GM19372 (cell line): ENCODE measurements at regions not wholly inside any gene's neighbourhood (a gene's known extent, or its start where the extent isn't known, plus 50 kb on each side); places are given as distances from the start of the nearest gene placed in this dataset.
"Not testable (repeated sequence)": the region's sequence is repeated elsewhere in the genome, so short reads cannot be mapped to it uniquely, and the experiment has no call there.

Experiments used
- ATAC-seq: cut with Tn5 transposase; IDR thresholded peaks from one replicate; pipeline ENCODE4 v1.9.1; 2021; ENCODE audit warnings: mild to moderate bottlenecking, low read depth, moderate library complexity; ENCODE audit not compliant: unreplicated experiment

DNA sequence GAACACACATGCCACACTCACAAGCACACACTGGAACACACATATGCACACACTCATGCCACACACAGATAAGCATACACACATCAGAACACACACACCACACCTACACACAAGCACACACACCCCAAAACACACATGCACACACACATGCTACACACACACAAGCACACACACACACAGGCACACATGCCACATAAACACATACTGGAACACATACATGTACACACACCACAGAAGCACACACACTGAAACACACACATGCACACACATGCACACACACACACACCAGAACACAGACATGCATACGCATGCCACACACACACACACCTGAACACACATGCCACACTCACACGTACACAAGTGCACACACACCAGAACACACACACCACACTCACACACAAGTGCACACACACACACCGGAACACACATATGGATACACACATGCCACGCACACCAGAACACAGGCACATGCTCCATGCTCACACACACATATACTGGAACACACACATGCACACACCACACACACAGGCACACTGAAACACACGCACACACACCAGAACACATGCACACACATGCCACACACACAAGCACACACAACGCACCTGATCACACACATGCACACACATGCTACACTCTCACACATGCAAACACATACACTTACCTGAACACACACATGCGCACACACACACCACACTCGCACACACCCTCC is 78.0 kb upstream of the IRX4 start:
- ATAC-seq = no peak

DNA sequence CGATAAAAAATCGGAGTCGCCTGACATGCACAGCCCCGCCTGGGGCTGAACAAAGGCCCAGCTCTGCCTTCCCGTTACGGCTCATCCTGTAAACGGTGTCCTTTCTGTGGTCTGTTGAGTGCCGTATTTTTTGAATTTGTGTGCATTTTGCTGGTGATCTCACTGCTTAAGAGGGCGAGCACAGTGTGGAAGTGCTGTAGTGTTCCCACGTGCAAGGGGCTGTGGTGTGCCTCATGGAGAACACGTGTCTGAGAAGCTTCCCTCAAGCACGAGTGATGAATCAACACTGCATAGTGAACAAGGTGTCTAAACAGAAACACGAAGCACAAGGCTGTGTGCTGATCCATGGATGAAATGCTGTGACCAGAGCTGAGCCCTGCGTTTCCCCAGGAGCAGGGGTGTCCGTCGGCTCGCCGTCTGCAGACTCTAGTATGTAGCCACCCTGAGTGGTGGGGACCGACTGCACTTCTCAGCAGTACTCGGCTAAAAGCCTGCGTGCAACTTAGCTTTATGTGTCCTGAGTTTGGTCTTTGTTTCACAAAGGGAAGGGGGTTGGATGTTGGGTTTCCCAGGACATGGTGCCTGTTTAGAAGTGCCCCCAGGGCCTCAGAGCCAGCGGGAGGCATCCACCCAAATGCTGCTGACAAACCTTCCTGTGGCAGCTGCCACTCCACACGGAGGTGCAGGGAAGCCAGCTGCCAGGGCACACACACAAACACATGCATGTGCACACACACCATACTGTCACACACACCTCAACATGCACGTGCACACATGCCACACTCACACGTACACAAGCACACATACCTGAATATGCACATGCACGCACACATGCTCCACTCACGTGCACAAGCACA is 77.2 kb upstream of the IRX4 start:
- ATAC-seq = no peak

DNA sequence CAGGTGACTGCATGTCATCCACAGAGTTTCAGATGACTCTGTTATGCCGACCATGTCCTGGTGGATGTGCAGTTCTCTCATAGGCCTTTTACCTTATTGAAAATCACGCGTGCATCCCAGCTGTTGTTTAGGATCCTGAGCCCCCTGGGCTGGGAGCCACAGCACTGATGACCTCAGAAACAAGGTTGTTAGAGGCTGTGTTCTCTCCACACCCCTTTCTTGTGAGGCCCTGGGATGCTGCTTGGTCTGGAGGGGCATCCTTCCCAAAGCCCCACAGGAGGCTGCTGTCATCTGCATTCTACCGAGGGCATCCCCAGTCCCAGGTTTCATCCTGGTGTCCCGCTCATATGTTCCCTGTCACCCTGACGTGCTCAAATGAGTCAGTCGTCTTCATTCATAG is 76.5 kb upstream of the IRX4 start:
- ATAC-seq = no peak

DNA sequence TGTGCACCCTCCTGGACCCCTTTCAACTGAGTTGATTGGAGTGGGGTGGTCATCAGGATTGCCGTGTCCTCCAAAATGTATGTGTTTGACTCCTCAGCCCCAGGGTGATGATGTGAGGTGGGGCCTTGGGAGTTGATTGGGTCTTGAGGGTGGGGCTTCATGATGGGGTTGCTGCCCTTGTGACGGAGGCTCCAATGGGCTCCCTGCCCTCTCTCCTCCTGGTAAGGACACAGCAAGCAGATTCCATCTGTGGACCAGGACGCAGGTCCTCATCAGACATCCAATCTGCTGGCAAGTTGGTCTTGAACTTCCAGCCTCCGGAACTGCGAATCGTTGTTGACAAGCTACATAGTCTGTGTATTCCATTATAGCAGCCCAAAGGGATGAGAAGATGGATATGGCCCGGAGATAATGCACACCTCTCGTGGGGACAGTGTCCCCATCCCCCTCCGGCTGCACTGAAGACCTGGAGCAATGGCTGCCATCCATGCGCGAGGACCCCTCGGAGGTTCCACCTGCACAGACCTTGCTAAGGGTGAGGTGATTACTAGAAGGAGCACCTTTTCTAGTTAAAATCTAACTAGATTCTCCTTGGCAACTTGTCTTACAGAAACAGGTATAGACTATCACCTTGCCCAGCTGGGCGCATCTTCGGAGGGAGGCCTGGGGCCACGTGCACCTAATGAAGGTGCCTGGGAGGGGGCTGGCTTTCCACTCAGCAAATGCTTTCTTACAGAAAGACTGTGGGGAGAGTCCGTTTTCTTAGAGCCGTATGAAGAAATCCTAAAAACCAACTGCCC is 75.7 kb upstream of the IRX4 start:
- ATAC-seq = no peak

DNA sequence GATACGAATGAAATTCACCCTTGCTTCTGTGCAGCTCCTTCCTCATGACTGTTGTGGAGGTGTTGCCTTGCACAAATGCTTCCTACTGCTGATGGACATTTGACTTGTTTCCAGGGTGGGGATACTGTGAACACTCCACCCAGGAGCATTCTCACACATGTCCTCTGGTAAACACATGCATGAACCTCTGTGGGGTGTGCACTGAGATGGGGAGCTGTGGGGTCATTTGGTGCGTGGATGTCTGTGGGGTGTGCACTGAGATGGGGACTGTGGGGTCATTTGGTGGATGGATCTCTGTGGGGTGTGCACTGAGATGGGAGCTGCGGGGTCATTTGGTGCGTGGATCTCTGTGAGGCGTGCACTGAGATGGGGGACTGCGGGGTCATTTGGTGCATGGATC is 72.9 kb upstream of the IRX4 start:
- no peak for ATAC-seq

DNA sequence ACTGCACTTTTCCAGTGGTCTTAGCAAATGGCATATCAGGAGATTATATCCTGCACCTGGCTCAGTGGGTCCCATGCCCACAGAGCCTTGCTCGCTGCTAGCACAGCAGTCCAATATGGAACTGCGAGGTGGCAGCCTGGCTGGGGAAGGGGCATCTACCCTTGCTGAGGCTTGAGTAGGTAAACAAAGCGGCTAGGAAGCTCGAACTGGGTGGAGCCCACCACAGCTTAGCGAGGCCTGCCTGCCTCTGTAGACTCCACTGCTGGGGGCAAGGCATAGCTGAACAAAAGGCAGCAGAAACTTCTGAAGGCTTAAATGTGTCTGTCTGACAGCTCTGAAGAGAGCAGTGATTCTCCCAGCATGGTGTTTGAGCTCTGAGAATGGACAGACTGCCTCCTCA is 71.0 kb upstream of the IRX4 start:
- ATAC-seq = not testable (repeated sequence)

DNA sequence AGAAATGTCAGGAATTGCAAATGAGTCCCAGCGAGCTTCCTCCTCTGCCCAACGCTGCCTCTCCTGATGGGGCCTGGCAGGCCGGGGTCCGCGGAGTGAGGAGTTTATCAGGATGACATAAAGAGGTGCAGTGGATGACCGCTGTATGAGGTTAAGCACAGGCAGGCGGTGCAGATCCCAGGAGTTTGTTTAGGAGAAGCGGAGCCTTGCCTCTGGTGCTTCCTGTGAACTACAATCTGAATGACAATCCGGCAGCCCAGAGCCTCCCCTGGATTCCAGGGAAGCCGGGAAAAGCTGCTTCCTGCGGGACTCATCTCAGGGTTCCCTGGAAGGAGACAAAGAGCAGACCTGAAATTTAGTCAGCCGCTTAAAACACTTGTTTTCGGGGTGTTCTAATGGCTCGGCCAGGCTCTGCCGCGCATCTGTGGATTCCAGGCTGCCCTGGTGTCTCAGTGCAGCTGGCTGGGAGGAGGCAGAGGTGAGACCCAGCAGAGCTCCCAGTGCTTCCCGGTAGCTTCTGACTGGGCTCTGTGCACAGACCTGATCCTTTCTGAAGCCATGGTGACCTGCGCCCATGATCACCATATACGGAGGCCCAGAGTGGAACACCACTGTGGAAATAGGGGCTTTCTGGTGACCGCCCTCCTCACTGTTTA is 69.8 kb upstream of the IRX4 start:
- ATAC-seq = no peak

DNA sequence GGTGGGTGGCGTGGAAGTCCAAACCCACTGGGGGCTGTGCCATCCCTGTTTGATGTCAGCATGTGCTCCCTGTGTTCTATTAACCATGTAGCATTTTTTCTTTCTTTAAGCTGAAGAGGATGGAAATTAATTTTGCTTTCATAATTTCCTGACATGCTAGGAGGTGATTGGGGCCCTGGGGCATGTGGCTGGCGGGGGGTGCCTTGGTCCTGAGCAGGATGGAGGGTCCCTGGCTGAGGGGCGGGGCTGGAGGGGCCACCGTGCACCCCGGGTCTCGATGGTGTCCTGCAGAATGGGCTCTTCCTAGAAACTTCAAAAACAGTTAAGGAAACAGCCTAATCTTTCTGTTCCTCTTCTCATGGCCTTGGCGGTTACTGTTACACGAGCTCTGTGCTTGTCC is 69.3 kb upstream of the IRX4 start:
- no peak for ATAC-seq

DNA sequence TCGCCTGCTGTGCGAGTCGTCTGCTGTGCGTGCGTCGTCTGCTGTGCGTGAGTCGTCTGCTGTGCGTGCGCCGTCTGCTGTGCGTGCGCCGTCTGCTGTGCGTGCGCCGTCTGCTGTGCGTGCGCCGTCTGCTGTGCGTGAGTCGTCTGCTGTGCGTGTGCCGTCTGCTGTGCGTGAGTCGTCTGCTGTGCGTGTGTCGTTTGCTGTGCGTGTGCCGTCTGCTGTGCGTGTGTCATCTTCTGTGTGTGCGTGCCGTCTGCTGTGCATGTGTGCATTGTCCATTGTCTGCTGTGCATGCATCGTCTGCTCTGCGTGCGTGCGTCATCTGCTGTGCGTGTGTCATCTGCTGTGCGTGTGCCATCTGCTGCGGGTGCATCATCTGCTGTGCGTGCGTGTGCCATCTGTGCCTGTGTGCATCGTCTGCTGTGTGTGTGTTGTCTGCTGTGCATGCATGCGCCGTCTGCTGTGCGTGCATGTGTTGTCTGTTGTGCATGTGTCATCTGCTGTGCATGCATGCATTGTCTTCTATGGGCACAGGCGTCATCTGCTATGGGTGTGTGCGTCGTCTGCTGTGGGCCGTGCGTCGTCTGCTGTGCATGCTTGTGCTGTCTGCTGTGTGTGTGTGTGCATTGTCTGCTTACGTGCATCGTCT is 68.6 kb upstream of the IRX4 start:
- no peak for ATAC-seq

DNA sequence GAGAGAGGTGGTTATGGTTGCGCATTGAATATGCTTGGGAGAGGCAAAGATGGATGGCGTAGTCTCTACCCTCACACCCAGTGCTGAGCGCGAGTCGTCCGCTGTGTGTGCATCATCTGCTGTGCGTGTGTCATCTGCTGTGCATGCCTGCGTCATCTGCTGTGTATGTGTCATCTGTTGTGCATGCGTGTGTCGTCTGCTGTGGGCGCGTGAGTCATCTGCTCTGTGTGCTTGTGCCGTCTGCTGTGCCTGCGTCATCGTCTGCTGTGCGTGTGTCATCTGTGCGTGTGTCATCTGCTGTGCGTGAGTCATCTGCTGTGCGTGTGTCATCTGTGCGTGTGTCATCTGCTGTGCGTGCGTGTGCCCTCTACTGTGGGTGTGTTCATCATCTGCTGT is 68.0 kb upstream of the IRX4 start:
- ATAC-seq = no peak

DNA sequence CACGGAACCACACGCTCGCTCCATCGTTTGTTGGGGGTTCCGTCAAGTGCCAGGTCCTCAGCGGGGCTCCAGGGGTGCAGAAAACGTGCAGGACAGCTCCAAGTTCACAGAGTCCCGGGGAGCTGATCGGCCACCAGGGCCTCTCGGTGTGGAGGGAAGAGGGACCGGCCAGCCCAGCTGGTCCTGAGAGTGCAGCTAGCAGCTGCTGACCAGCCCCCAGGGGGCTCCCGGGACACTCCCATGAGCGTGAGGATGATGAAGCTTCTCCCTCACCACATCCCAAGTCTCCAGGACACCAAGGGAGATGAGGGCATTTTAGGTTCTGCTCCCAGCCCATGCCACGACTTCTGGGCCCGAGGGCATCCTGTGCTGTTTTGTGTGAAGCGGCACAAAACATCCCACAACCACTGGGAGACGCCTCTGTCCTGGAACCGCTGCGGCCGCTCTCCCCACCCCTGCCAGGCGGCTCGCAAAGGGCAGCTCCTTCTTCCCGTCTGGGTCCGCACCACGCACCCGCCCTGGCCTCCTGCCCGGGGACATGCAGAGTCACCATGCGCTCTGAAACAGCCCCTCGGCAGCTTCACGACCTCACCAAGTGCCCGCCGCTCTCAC is 67.5 kb upstream of the IRX4 start:
- ATAC-seq = no peak

DNA sequence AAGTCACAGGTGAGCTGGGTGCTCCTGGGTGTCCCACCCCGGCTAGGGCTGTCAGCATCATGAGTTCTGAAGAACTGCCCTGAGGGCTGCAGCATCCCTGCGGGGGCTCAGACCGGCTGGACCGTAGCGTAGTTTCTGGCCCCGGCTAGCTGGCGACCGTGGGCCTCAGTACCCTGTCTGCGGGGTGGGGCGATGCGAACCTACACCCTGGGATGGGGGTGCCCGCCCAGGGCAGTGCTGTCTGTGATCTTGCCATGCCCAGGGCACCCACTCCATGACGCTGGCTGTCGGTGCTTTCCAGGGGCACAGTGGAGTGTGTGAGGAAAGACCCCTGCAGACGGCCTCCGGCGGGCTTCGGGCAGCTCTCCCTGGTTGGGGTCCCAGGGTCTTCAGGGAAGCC is 66.5 kb upstream of the IRX4 start:
- ATAC-seq = no peak

DNA sequence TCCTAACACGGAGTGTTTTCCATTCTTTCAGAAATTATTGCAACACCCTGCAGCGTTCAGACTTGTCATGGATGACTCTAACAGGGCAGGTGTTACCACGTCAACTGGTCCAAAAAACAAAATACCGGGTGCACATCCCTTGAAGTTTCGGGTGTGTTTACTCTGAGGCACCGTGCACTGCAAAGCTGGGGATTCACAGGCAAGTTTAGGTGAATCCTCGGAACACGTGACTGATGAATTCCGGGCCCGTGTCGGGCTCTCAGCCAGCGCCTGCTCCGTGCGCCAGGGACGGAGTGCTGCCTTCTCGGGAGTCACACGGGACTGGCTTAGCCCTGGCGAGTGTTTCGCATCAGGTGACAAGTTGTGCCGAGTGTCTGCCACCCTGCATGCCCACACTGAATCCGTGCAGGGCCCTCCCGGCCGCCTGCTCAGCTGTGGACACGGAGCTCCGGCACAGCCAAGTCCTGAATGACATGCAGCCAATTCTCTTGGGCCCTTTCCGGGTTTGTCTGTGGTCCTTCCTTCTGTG is 66.0 kb upstream of the IRX4 start:
- no peak for ATAC-seq

DNA sequence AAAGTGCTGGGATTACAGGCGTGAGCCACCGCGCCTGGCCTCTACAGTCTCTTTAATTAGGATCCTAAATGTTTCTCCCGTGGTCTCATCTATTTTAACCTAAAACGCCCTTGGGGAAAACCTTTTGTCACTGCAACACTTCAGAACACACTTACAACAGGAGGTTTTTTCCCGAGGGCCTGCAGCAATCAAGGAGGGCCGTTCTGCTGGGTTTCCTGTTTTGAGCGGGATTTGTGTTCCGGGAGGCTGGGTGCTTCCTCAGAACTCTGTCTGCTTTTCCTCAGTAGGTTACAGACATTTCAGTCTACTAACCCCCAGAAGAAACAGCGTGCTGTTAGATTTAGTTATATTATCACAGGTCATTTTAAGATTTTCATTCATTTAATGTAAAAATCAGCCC is 65.4 kb upstream of the IRX4 start:
- ATAC-seq = no peak

DNA sequence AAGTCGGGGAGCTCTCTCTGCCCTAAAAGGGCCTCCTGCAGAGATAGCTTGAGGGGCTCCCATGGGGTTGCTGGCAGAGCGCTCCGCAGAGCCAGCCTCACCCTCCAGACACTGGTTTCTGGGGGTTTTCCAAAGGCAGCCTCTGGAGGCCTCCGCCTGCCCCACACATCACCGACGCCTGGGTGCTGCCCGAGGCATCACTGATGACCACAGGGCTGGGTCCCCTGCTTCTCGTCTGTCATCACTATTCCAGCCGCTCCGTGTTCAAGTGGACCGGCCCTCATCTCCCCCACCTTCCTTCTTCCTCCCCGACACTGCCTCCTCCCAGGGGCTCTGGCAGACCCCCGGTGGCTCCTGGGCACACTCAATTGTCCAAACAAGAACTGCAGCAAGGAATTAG is 64.1 kb upstream of the IRX4 start:
- no peak for ATAC-seq

DNA sequence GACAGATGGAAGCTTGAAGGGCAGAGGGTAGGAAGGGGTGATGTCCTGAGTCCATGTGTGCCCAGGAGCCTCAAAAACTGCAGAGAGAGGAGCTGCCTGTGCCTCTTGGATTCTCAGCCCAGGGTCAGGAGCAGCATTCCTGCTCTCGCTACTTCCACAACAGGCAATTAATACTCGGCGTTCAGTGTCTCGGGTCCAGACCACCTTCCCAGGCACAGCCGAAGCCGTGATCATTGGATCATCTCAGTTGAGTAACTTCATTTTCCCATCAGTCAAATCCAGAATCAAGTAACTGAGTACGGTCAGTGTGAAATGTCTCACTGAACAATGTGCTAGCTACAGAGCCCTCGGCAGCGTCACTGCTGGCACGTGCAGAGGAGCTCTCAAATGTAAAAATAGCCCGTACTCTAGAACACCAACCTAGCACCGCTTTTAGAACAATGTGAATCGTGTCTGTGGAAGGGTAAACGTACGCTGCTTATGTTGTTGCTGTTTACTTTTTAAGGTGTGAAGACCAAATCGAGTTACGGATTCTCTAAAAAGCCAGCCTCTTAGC is 63.5 kb upstream of the IRX4 start:
- no peak for ATAC-seq

DNA sequence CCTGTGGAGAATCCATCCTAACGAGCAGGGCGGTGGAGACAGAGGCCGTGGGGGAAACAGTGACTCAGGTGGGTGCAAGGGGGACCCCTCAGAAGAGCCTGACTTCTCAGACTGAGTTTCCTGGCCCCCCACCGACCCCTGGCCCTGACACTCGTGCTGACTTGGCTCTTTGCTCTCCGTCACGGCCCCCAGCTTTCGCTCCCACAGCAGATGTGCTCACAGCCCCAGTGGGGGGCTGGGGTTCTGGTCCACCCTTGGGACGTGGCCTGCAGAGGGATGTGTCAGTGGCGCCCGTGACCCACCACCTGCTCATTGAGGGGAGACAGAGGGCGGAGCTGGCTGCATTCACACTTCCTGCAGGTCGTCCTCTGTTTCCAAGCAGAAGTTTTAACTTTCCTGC is 62.9 kb upstream of the IRX4 start:
- ATAC-seq = no peak

DNA sequence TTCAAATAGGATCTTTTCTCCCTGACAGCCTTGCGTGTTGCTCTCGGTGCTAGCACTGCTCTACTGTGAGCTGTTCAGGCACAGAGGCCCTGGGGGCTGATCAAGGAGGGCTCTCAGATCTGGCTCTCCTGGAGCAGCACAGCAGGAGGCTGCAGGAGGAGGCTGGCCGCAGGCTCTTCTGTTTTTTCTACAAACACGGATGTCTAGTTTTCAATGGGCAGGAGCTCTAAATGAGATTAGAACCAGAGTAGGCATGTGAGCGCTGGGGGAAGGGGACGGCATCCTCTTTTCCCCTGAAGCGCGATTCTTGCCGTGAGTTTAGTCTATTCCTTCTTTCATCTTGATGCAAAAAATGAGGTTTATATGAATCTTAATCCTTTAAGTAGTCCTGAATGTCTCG is 61.7 kb upstream of the IRX4 start:
- no peak for ATAC-seq

DNA sequence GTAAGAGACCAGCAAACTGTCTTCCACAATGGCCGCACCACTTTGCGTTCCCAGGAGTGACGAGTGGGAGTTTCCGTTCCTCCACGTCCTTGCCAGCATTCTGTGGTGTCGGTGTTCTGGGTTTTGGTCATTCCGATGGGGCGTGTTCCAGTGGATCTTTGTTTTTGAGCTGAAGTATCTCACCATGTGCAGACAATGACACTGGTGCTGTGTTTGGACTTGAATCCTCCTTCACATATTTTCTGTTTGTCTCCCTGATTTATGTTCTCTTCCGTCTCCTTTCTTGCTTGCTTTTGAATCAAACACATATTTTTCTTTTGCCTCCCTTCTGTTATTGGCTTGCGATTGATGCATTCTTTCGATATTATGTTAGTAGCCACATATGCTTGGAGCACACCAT is 60.8 kb upstream of the IRX4 start:
- no peak for ATAC-seq
